HCT116 (cell line): ENCODE measurements at regions not wholly inside any gene's neighbourhood (a gene's known extent, or its start where the extent isn't known, plus 50 kb on each side); places are given as distances from the start of the nearest gene placed in this dataset.

Experiments
- ATAC-seq: fragments of 200-7000 bp; cut with Tn5 transposase; 2 replicates; pipeline ENCODE4 v1.9.1; 2020; ENCODE audit warnings: mild to moderate bottlenecking, moderate library complexity
- BruUV-seq: library from RNA; stranded (reverse); fragments of 400-500 nt; replicated peaks from 2 replicates; lab custom pipeline; 2021; lab: Mats Ljungman, UMichigan
- CTCF ChIA-PET: fragments of 300-600 bp; sonication (Branson Sonifier 250); formaldehyde crosslinking; loops from one replicate; lab custom pipeline; 2021; ENCODE audit warnings: antibody characterized with exemption; lab: Charles Lee
- POLR2A ChIA-PET: fragments of 300-600, 350-600 bp; sonication (Branson Sonifier 250); formaldehyde crosslinking; loops from one replicate; lab custom pipeline; 2021; ENCODE audit warnings: antibody characterized with exemption; lab: Charles Lee
- RAD21 ChIA-PET, 2 experiments: fragments of 300-600 bp; sonication (Branson Sonifier 250); formaldehyde crosslinking; loops; one replicate each; lab custom pipeline; 2023; ENCODE audit warnings: low total read pairs in 2 of 2; ENCODE audit not compliant: uncharacterized antibody in 2 of 2, unreplicated experiment in 2 of 2, low non-redundant PET in 1 of 2; lab: Charles Lee
- DNase-seq: peaks from one replicate; pipeline ENCODE4 v3.0.0-alpha.2; 2010; ENCODE audit warnings: low read depth, low spot score
- H2AFZ ChIP-seq: fragments of 200-600 bp; shearing (Covaris generic), sonication (generic); 2 replicates; pipeline ENCODE4 v1.6.1; 2017; ENCODE audit warnings: low read depth, mixed run types, mixed read lengths, antibody characterized with exemption, low read length; ENCODE audit not compliant: poor library complexity, severe bottlenecking
- H3K27ac ChIP-seq: 2 replicates; pipeline ENCODE4 v1.5.1; 2012; ENCODE audit warnings: low read depth, low read length
- H3K27me3 ChIP-seq: fragments of 200-600 bp; sonication (generic); 2 replicates; pipeline ENCODE4 v1.6.1; 2016; ENCODE audit warnings: mixed run types, low read length, mixed read lengths; ENCODE audit not compliant: insufficient read depth
- H3K36me3 ChIP-seq, 2 experiments: fragments of 200-500 bp in 1 of 2; fragments of 200-600 bp in 1 of 2; sonication (Bioruptor generic) in 1 of 2; sonication (generic) in 1 of 2; 2 replicates each; pipeline versions ENCODE4 v1.5.1 to v1.6.1; 2014 to 2016; ENCODE audit warnings: low read length in 2 of 2, inconsistent platforms in 1 of 2, mixed read lengths in 1 of 2, mixed run types in 1 of 2; ENCODE audit not compliant: insufficient read depth in 2 of 2, control insufficient read depth in 1 of 2
- H3K4me1 ChIP-seq, 2 experiments: fragments of 200-600 bp in 1 of 2; sonication (generic) in 1 of 2; 2 replicates each; pipeline versions ENCODE4 v1.5.1 to v1.6.1; 2012 to 2017; ENCODE audit warnings: low read length in 2 of 2, inconsistent platforms in 1 of 2, mild to moderate bottlenecking in 1 of 2, mixed read lengths in 1 of 2, mixed run types in 1 of 2, moderate library complexity in 1 of 2; ENCODE audit not compliant: insufficient read depth in 2 of 2, control insufficient read depth in 1 of 2
- H3K4me2 ChIP-seq: fragments of 200-600 bp; sonication (generic); 2 replicates; pipeline ENCODE4 v1.6.1; 2017; ENCODE audit warnings: mixed run types, low read length, mixed read lengths
- H3K4me3 ChIP-seq, 2 experiments: fragments of 200-600 bp in 1 of 2; sonication (generic) in 1 of 2; replicated peaks in 1 of 2; 2 replicates each; pipeline ENCODE4 v1.5.1; 2011 to 2016; ENCODE audit warnings: low read length in 2 of 2, control low read depth in 1 of 2, low read depth in 1 of 2, mild to moderate bottlenecking in 1 of 2, mixed read lengths in 1 of 2, mixed run types in 1 of 2
- H3K79me2 ChIP-seq: fragments of 200-600 bp; sonication (generic); 2 replicates; pipeline ENCODE4 v1.6.1; 2017; ENCODE audit warnings: mild to moderate bottlenecking, mixed run types, low read length, moderate library complexity, mixed read lengths; ENCODE audit not compliant: insufficient read depth
- H3K9ac ChIP-seq: fragments of 200-600 bp; sonication (generic); 2 replicates; pipeline ENCODE4 v1.6.1; 2016; ENCODE audit warnings: low read length, mixed read lengths
- H3K9me2 ChIP-seq: fragments of 200-600 bp; sonication (generic), shearing (Covaris generic); 2 replicates; pipeline ENCODE4 v1.6.1; 2017; ENCODE audit warnings: mixed run types, mild to moderate bottlenecking, moderate library complexity; ENCODE audit not compliant: insufficient read depth
- H3K9me3 ChIP-seq, 2 experiments: fragments of 200-500 bp in 1 of 2; fragments of 200-600 bp in 1 of 2; sonication (Bioruptor generic) in 1 of 2; sonication (generic) in 1 of 2; 2 replicates each; pipeline ENCODE4 v1.6.1; 2014 to 2017; ENCODE audit warnings: low read length in 2 of 2, mixed read lengths in 2 of 2, inconsistent platforms in 1 of 2, low read depth in 1 of 2, mild to moderate bottlenecking in 1 of 2, mixed run types in 1 of 2, moderate library complexity in 1 of 2; ENCODE audit not compliant: control insufficient read depth in 1 of 2, insufficient read depth in 1 of 2
- H4K20me1 ChIP-seq: fragments of 200-600 bp; sonication (generic), shearing (Covaris generic); 2 replicates; pipeline ENCODE4 v1.6.1; 2017; ENCODE audit warnings: mixed run types, mild to moderate bottlenecking, moderate library complexity; ENCODE audit not compliant: insufficient read depth
- ATF3 ChIP-seq: IDR thresholded peaks from 2 replicates; pipeline ENCODE4 v1.6.1; 2012
- CBX3 ChIP-seq: IDR thresholded peaks from 2 replicates; pipeline ENCODE4 v1.6.1; 2012; ENCODE audit warnings: low read depth
- CEBPB ChIP-seq: IDR thresholded peaks from 2 replicates; pipeline ENCODE4 v1.6.1; 2012; ENCODE audit warnings: low read depth
- ELF1 ChIP-seq: IDR thresholded peaks from 2 replicates; pipeline ENCODE4 v1.6.1; 2012; ENCODE audit warnings: low read depth, borderline replicate concordance
- FOSL1 ChIP-seq: IDR thresholded peaks from 2 replicates; pipeline ENCODE4 v1.6.1; 2012; ENCODE audit warnings: low read depth
- JUND ChIP-seq: IDR thresholded peaks from 2 replicates; pipeline ENCODE4 v1.6.1; 2012
- MAX ChIP-seq: IDR thresholded peaks from 2 replicates; pipeline ENCODE4 v1.6.1; 2012
- POLR2A ChIP-seq: IDR thresholded peaks from 2 replicates; pipeline ENCODE4 v1.7.0; 2011; ENCODE audit warnings: borderline replicate concordance; ENCODE audit not compliant: insufficient read depth, insufficient read length; ENCODE audit errors: extremely low read depth
- POLR2AphosphoS5 ChIP-seq: IDR thresholded peaks from 2 replicates; pipeline ENCODE4 v1.6.1; 2011; ENCODE audit warnings: mild to moderate bottlenecking, low read depth, low read length, moderate library complexity
- SP1 ChIP-seq: IDR thresholded peaks from 2 replicates; pipeline ENCODE4 v1.6.1; 2012; ENCODE audit warnings: low read depth
- TCF7L2 ChIP-seq: IDR thresholded peaks from 2 replicates; pipeline ENCODE4 v1.7.0; 2011; ENCODE audit warnings: borderline replicate concordance, inconsistent platforms; ENCODE audit not compliant: insufficient read depth, insufficient read length; ENCODE audit errors: extremely low read depth
- YY1 ChIP-seq: IDR thresholded peaks from 2 replicates; pipeline ENCODE4 v1.6.1; 2011; ENCODE audit warnings: low read length, low read depth, moderate library complexity, mild to moderate bottlenecking; ENCODE audit not compliant: insufficient replicate concordance; ENCODE audit errors: extremely low read depth
- ZBTB33 ChIP-seq: IDR thresholded peaks from 2 replicates; pipeline ENCODE4 v1.6.1; 2011; ENCODE audit warnings: mild to moderate bottlenecking, low read length, moderate library complexity; ENCODE audit not compliant: insufficient replicate concordance; ENCODE audit errors: extremely low read depth
- intact Hi-C: fragments of 100-400 bp; cut with micrococcal nuclease; formaldehyde crosslinking; loops from 2 replicates; pipeline ENCODE4 v1.10.0; 2022
- TF ChIP-seq, protein P1 (sequence below), 3 experiments: fragments of 200-600 bp in 1 of 3; sonication (generic) in 1 of 3; IDR thresholded peaks in 2 of 3; conservative IDR thresholded peaks in 1 of 3; 2 replicates each; pipeline ENCODE4 v1.5.1; 2012 to 2017; ENCODE audit warnings: low read depth in 2 of 3, low read length in 2 of 3, antibody characterized with exemption in 1 of 3, borderline replicate concordance in 1 of 3, control low read depth in 1 of 3, mild to moderate bottlenecking in 1 of 3, mixed read lengths in 1 of 3, mixed run types in 1 of 3, moderate library complexity in 1 of 3; ENCODE audit not compliant: insufficient read depth in 1 of 3
- TF ChIP-seq, protein P2 (sequence below): IDR thresholded peaks from 2 replicates; pipeline ENCODE4 v1.6.1; 2012; ENCODE audit warnings: low read depth

DNA sequence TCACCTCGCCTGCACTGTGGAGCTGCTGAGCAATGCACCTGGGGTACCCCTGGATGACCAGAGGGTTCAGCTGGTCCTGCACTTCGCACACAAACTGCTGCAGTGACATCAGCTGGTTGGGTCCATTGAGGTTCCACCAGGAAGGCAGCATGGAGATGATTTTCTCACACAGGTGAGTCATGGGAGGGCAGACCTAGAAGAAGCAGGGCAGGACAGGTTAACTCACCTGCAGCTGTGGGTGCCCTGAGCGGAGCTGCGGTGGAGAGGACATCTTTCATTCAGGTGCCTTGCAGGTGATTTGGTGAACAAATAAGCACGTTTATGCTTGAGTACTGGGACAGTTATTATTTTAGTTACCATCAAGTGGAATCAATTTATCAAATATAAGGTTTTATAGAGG lies 73.6 kb downstream of the CTSL start:
- intact Hi-C loops = no loop called here
- no peaks in the 10 kb centered on the region for H3K9me3 ChIP-seq
- H3K79me2 ChIP-seq = no peaks in the 10 kb centered on the region
- no TSS peak for BruUV-seq
- H3K4me2 ChIP-seq = no peak overlapping the region
- TF ChIP-seq POLR2A (no peak), YY1 (no peak), JUND (no peak), CEBPB (no peak), TCF7L2 (no peak), ZBTB33 (no peak), MAX (no peak), ELF1 (no peak), SP1 (no peak), ATF3 (no peak), FOSL1 (no peak), CBX3 (no peak), POLR2AphosphoS5 (no peak)
- TF ChIP-seq, protein P1, sequence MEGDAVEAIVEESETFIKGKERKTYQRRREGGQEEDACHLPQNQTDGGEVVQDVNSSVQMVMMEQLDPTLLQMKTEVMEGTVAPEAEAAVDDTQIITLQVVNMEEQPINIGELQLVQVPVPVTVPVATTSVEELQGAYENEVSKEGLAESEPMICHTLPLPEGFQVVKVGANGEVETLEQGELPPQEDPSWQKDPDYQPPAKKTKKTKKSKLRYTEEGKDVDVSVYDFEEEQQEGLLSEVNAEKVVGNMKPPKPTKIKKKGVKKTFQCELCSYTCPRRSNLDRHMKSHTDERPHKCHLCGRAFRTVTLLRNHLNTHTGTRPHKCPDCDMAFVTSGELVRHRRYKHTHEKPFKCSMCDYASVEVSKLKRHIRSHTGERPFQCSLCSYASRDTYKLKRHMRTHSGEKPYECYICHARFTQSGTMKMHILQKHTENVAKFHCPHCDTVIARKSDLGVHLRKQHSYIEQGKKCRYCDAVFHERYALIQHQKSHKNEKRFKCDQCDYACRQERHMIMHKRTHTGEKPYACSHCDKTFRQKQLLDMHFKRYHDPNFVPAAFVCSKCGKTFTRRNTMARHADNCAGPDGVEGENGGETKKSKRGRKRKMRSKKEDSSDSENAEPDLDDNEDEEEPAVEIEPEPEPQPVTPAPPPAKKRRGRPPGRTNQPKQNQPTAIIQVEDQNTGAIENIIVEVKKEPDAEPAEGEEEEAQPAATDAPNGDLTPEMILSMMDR (IDR thresholded peaks at IDR 0.05 in 2 of 3, conservative IDR thresholded peaks at IDR 0.05 in 1 of 3; ENCODE audit: borderline replicate concordance in 1 of 3, insufficient read depth in 1 of 3, low read depth in 2 of 3, low read length in 2 of 3) = no peak
- TF ChIP-seq, protein P2, sequence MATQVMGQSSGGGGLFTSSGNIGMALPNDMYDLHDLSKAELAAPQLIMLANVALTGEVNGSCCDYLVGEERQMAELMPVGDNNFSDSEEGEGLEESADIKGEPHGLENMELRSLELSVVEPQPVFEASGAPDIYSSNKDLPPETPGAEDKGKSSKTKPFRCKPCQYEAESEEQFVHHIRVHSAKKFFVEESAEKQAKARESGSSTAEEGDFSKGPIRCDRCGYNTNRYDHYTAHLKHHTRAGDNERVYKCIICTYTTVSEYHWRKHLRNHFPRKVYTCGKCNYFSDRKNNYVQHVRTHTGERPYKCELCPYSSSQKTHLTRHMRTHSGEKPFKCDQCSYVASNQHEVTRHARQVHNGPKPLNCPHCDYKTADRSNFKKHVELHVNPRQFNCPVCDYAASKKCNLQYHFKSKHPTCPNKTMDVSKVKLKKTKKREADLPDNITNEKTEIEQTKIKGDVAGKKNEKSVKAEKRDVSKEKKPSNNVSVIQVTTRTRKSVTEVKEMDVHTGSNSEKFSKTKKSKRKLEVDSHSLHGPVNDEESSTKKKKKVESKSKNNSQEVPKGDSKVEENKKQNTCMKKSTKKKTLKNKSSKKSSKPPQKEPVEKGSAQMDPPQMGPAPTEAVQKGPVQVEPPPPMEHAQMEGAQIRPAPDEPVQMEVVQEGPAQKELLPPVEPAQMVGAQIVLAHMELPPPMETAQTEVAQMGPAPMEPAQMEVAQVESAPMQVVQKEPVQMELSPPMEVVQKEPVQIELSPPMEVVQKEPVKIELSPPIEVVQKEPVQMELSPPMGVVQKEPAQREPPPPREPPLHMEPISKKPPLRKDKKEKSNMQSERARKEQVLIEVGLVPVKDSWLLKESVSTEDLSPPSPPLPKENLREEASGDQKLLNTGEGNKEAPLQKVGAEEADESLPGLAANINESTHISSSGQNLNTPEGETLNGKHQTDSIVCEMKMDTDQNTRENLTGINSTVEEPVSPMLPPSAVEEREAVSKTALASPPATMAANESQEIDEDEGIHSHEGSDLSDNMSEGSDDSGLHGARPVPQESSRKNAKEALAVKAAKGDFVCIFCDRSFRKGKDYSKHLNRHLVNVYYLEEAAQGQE = no peak
- TF ChIP-seq, all 23 proteins: peak for 0
- RAD21 ChIA-PET = no interaction called here
- Histone ChIP-seq H2AFZ (no peak overlapping the region), H3K4me3 (no peak overlapping the region), H3K27ac (no peak overlapping the region), H4K20me1 (no peaks in the 10 kb centered on the region), H3K36me3 (no peaks in the 10 kb centered on the region), H3K9ac (no peak overlapping the region), H3K4me1 (no peaks in the 10 kb centered on the region), H3K9me2 (no peaks in the 10 kb centered on the region), H3K27me3 (no peaks in the 10 kb centered on the region)
- DNase-seq (no peak), ATAC-seq (no peak)
- POLR2A ChIA-PET = no interaction called here
- CTCF ChIA-PET = no interaction called here
